ENCODE measurements at regions not wholly inside any gene's neighbourhood (a gene's known extent, or its start where the extent isn't known, plus 50 kb on each side); places are given as distances from the start of the nearest gene placed in this dataset.
A peak's percentile ranks its signal among the peaks of the same experiment; 100 is the strongest.

- 0 out of 2 replicates have a peak, but pooled peaks have one; percentile 64 for TF ChIP-seq MIER2 (CRISPR knock-in tag; IDR thresholded peaks at IDR 0.05)
- no peak for TF ChIP-seq ZNF34 (CRISPR knock-in tag; IDR thresholded peaks at IDR 0.05; ENCODE audit: borderline replicate concordance)
Measured at GRCh38 chr17:79188048-79188447, 113.4 kb downstream of the ENGASE start (continued).

GRCh38 chr17:79187186-79187585, 112.6 kb downstream of the ENGASE start:
- CTCF ChIA-PET (ENCODE audit: low intra/inter-chr PET ratio, low total read pairs), result interaction anchor here (1.1 kb wide), 1 partner anchor 206 kb away, joined by 5 read pairs; no protein-coding TSS in a partner anchor
- WGBS (ENCODE audit: low lambda C conversion rate), result 18% methylated on average over 12 of the region's 12 CpGs
- Histone ChIP-seq H3K4me3 (replicated peaks in 1 of 3; ENCODE audit: insufficient read depth in 1 of 3, low read depth in 2 of 3, low read length in 3 of 3) (no peak overlapping the region), H3K9ac (ENCODE audit: insufficient read depth, low read depth, low read length) (no peak overlapping the region), H3K9me3 (ENCODE audit: low read length) (no peaks in the 10 kb centered on the region), H3K27ac (ENCODE audit: extremely low read length, insufficient read depth, low read length) (no peak overlapping the region), H3K79me2 (ENCODE audit: insufficient read depth, low read length) (no peaks in the 10 kb centered on the region), H3K4me1 (ENCODE audit: insufficient read depth, low read length) (no peaks in the 10 kb centered on the region), H3K27me3 (ENCODE audit: control insufficient read depth in 1 of 2, insufficient read depth in 2 of 2, low read length in 2 of 2) (peaks cover 26 to 81% of the 10 kb centered on the region in 2 experiments), H4K20me1 (ENCODE audit: insufficient read depth, low read length) (peaks cover 13% of the 10 kb centered on the region; the same call in 1 of the 2 replicates), H3K4me2 (ENCODE audit: low read depth, low read length) (no peak overlapping the region), H3K36me3 (replicated peaks in 1 of 2; ENCODE audit: control insufficient read depth in 1 of 2, insufficient read depth in 2 of 2, low read length in 2 of 2) (no peaks in the 10 kb centered on the region), H2AFZ (ENCODE audit: low read length) (no peak overlapping the region)
- intact Hi-C loops (cut with micrococcal nuclease; ENCODE audit: unreplicated experiment) (no loop called here), in situ Hi-C loops (cut with HindIII; ENCODE audit: extremely low pct_ligation_motif_present, low pct_unique_long_range_greater_than_20kb) (loop anchor here (5.0 kb wide), 1 partner anchor 200 kb away; no protein-coding TSS in a partner anchor)
- BruUV-seq (replicated peaks), result no TSS peak
- FAIRE-seq (no peak), ATAC-seq (no peak), DNase-seq (ENCODE audit: low spot score) (no peak)
- POLR2A ChIA-PET, result no interaction called here
- TF ChIP-seq ZNF468 (CRISPR knock-in tag; IDR thresholded peaks at IDR 0.05), result no peak
- no peak for TF ChIP-seq ZNF256 (CRISPR knock-in tag; conservative IDR thresholded peaks at IDR 0.05)
- TF ChIP-seq HIC2 (CRISPR knock-in tag; IDR thresholded peaks at IDR 0.05; ENCODE audit: low read depth), result no peak

GRCh38 chr17:79186406-79186805, 111.8 kb downstream of the ENGASE start:
- no peak for ATAC-seq
- ChIA-PET CTCF (ENCODE audit: low intra/inter-chr PET ratio, low total read pairs) (no interaction called here), POLR2A (no interaction called here)
- H3K36me3 ChIP-seq (replicated peaks in 1 of 2; ENCODE audit: control insufficient read depth in 1 of 2, insufficient read depth in 2 of 2, low read length in 2 of 2), result no peaks in the 10 kb centered on the region
- peaks cover 27 to 81% of the 10 kb centered on the region in 2 experiments for H3K27me3 ChIP-seq (ENCODE audit: control insufficient read depth in 1 of 2, insufficient read depth in 2 of 2, low read length in 2 of 2)
- no peak overlapping the region for H3K27ac ChIP-seq (ENCODE audit: extremely low read length, insufficient read depth, low read length)
- no peak overlapping the region for H2AFZ ChIP-seq (ENCODE audit: low read length)
- no peaks in the 10 kb centered on the region for H3K9me3 ChIP-seq (ENCODE audit: low read length)
- H3K4me1 ChIP-seq (ENCODE audit: insufficient read depth, low read length), result no peaks in the 10 kb centered on the region
- no peak for DNase-seq (ENCODE audit: low spot score)
- H3K4me3 ChIP-seq (replicated peaks in 1 of 3; ENCODE audit: insufficient read depth in 1 of 3, low read depth in 2 of 3, low read length in 3 of 3), result no peak overlapping the region
- 7% methylated on average over 9 of the region's 10 CpGs for WGBS (ENCODE audit: low lambda C conversion rate)
- peaks cover 10% of the 10 kb centered on the region; the same call in 1 of the 2 replicates for H4K20me1 ChIP-seq (ENCODE audit: insufficient read depth, low read length)
- in situ Hi-C loops (cut with HindIII; ENCODE audit: extremely low pct_ligation_motif_present, low pct_unique_long_range_greater_than_20kb) (loop anchor here (5.0 kb wide), 1 partner anchor 201 kb away; no protein-coding TSS in a partner anchor), intact Hi-C loops (cut with micrococcal nuclease; ENCODE audit: unreplicated experiment) (no loop called here)
- no peak for FAIRE-seq
- H3K4me2 ChIP-seq (ENCODE audit: low read depth, low read length), result no peak overlapping the region
- no peaks in the 10 kb centered on the region for H3K79me2 ChIP-seq (ENCODE audit: insufficient read depth, low read length)
- H3K9ac ChIP-seq (ENCODE audit: insufficient read depth, low read depth, low read length), result no peak overlapping the region
- no TSS peak for BruUV-seq (replicated peaks)
- TF ChIP-seq ZNF513 (CRISPR knock-in tag; conservative IDR thresholded peaks at IDR 0.05), result no peak
- TF ChIP-seq ZKSCAN1 (IDR thresholded peaks at IDR 0.05; ENCODE audit: low read length), result no peak
- no peak for TF ChIP-seq CERS6 (CRISPR knock-in tag; IDR thresholded peaks at IDR 0.05)
- TF ChIP-seq KDM2A (CRISPR knock-in tag; IDR thresholded peaks at IDR 0.05; ENCODE audit: borderline replicate concordance, low read depth), result no peak
- no peak for TF ChIP-seq SIN3B (IDR thresholded peaks at IDR 0.05; ENCODE audit: low read length)
- no peak for TF ChIP-seq CENPX (CRISPR knock-in tag; IDR thresholded peaks at IDR 0.05)
- TF ChIP-seq PHB2 (IDR thresholded peaks at IDR 0.05; ENCODE audit: partially characterized antibody), result no peak

Measured in HepG2 (cell line).